SK-N-SH (cell line): ENCODE measurements at regions not wholly inside any gene's neighbourhood (a gene's known extent, or its start where the extent isn't known, plus 50 kb on each side); places are given as distances from the start of the nearest gene placed in this dataset.

Experiments
- CTCF ChIA-PET: fragments of 300-600, 350-600 bp; formaldehyde crosslinking; extraction: SDS; loops from one replicate; lab custom pipeline; 2021; lab: Yijun Ruan, JAX
- POLR2A ChIA-PET: fragments of 350-600 bp; sonication (Branson Sonifier 250); formaldehyde crosslinking; extraction: SDS; loops from one replicate; lab custom pipeline; 2020; ENCODE audit warnings: antibody characterized with exemption, inconsistent platforms; lab: Yijun Ruan, JAX
- DNase-seq: peaks from one replicate; pipeline ENCODE4 v3.0.0; 2012
- H2AFZ ChIP-seq: fragments of 200-600 bp; sonication (generic); 2 replicates; pipeline ENCODE4 v1.8.1; 2016; ENCODE audit warnings: antibody characterized with exemption, mild to moderate bottlenecking, low read depth
- H3F3A ChIP-seq: fragments of 200-600 bp; sonication (generic); replicated peaks from 2 replicates; pipeline ENCODE3; 2016; ENCODE audit warnings: antibody characterized with exemption, mild to moderate bottlenecking; ENCODE audit not compliant: insufficient read depth
- H3K27ac ChIP-seq, 2 experiments: fragments of 200-500 bp in 1 of 2; fragments of 200-600 bp in 1 of 2; sonication (Bioruptor generic) in 1 of 2; sonication (generic), shearing (Covaris generic) in 1 of 2; 2 replicates each; pipeline versions ENCODE4 v1.5.1 to v1.6.1; 2014 to 2016; ENCODE audit warnings: low read depth in 2 of 2, inconsistent platforms in 1 of 2, low read length in 1 of 2, mild to moderate bottlenecking in 1 of 2, mixed read lengths in 1 of 2
- H3K27me3 ChIP-seq: fragments of 200-600 bp; sonication (generic), shearing (Covaris generic); 2 replicates; pipeline ENCODE4 v1.6.1; 2016; ENCODE audit warnings: mixed run types; ENCODE audit not compliant: insufficient read depth
- H3K36me3 ChIP-seq, 2 experiments: fragments of 200-500 bp in 1 of 2; fragments of 200-600 bp in 1 of 2; sonication (Bioruptor generic) in 1 of 2; sonication (generic) in 1 of 2; replicated peaks in 1 of 2; 2 replicates each; pipeline versions ENCODE3 to v1.5.1; 2014 to 2016; ENCODE audit warnings: low read length in 1 of 2, mild to moderate bottlenecking in 1 of 2; ENCODE audit not compliant: insufficient read depth in 2 of 2, control insufficient read depth in 1 of 2
- H3K4me1 ChIP-seq, 2 experiments: fragments of 200-500 bp in 1 of 2; fragments of 200-600 bp in 1 of 2; sonication (Bioruptor generic) in 1 of 2; sonication (generic), shearing (Covaris generic) in 1 of 2; 2 replicates each; pipeline versions ENCODE4 v1.5.1 to v1.6.1; 2014 to 2016; ENCODE audit warnings: low read depth in 1 of 2, low read length in 1 of 2, mixed run types in 1 of 2; ENCODE audit not compliant: insufficient read depth in 2 of 2, control insufficient read depth in 1 of 2
- H3K4me2 ChIP-seq: fragments of 200-600 bp; sonication (generic), shearing (Covaris generic); 2 replicates; pipeline ENCODE4 v1.6.1; 2017; ENCODE audit warnings: mixed run types
- H3K4me3 ChIP-seq, 2 experiments: fragments of 200-500 bp in 1 of 2; fragments of 200-600 bp in 1 of 2; sonication (Bioruptor generic) in 1 of 2; sonication (generic), shearing (Covaris generic) in 1 of 2; 2 replicates each; pipeline versions ENCODE4 v1.5.1 to v1.8.1; 2014 to 2016; ENCODE audit warnings: low read depth in 2 of 2, inconsistent platforms in 1 of 2, low read length in 1 of 2, mild to moderate bottlenecking in 1 of 2, mixed read lengths in 1 of 2, moderate library complexity in 1 of 2
- H3K79me2 ChIP-seq: fragments of 200-600 bp; sonication (generic); 2 replicates; pipeline ENCODE4 v1.8.1; 2017; ENCODE audit warnings: mild to moderate bottlenecking; ENCODE audit not compliant: insufficient read depth
- H3K9ac ChIP-seq: fragments of 200-600 bp; sonication (generic); 2 replicates; pipeline ENCODE4 v1.6.1; 2017; ENCODE audit warnings: mixed run types
- H3K9me2 ChIP-seq: fragments of 200-600 bp; sonication (generic); 2 replicates; pipeline ENCODE4 v1.6.1; 2017; ENCODE audit warnings: mixed run types
- H3K9me3 ChIP-seq: fragments of 200-600 bp; sonication (generic); 2 replicates; pipeline ENCODE4 v1.6.1; 2017; ENCODE audit warnings: mixed run types, mild to moderate bottlenecking, moderate library complexity
- H4K20me1 ChIP-seq: fragments of 200-600 bp; sonication (generic); 2 replicates; pipeline ENCODE4 v1.6.1; 2017; ENCODE audit warnings: mild to moderate bottlenecking, mixed run types; ENCODE audit not compliant: insufficient read depth
- CTCF ChIP-seq: fragments of 200-600 bp; sonication (generic); IDR thresholded peaks from 2 replicates; pipeline ENCODE4 v1.6.1; 2017; ENCODE audit warnings: antibody characterized with exemption, mild to moderate bottlenecking, moderate library complexity
- ELF1 ChIP-seq: IDR thresholded peaks from 2 replicates; pipeline ENCODE4 v1.4.0; 2012
- FOSL2 ChIP-seq: IDR thresholded peaks from 2 replicates; pipeline ENCODE4 v1.4.0; 2012; ENCODE audit warnings: low read depth, mild to moderate bottlenecking, moderate library complexity, borderline replicate concordance
- FOXJ3 ChIP-seq: sonication (generic); formaldehyde crosslinking; IDR thresholded peaks from 2 replicates; pipeline ENCODE4 v1.5.1; 2020; ENCODE audit warnings: mild to moderate bottlenecking, missing genetic modification reagents
- FOXM1 ChIP-seq: IDR thresholded peaks from 2 replicates; pipeline ENCODE4 v1.4.0; 2012; ENCODE audit warnings: low read depth, mild to moderate bottlenecking
- JUND ChIP-seq: IDR thresholded peaks from 2 replicates; pipeline ENCODE4 v1.4.0; 2012
- MAX ChIP-seq: IDR thresholded peaks from 2 replicates; pipeline ENCODE4 v1.4.0; 2012; ENCODE audit warnings: low read depth
- MEF2A ChIP-seq: IDR thresholded peaks from 2 replicates; pipeline ENCODE4 v1.4.0; 2012; ENCODE audit warnings: low read depth, borderline replicate concordance
- MXI1 ChIP-seq: IDR thresholded peaks from 2 replicates; pipeline ENCODE4 v1.6.1; 2012; ENCODE audit warnings: mild to moderate bottlenecking, low read depth, low read length, improper control_type of control experiment
- PBX3 ChIP-seq: IDR thresholded peaks from 2 replicates; pipeline ENCODE4; 2012
- RCOR1 ChIP-seq: fragments of 150-350 bp; IDR thresholded peaks from 2 replicates; pipeline ENCODE4 v1.6.1; 2017; ENCODE audit warnings: antibody characterized with exemption, low read length
- RXRA ChIP-seq: IDR thresholded peaks from 2 replicates; pipeline ENCODE4 v1.4.0; 2012; ENCODE audit warnings: low read depth, mild to moderate bottlenecking, borderline replicate concordance
- SMC3 ChIP-seq: IDR thresholded peaks from 2 replicates; pipeline ENCODE4 v1.6.1; 2012; ENCODE audit warnings: low read depth, low read length, improper control_type of control experiment
- TAF1 ChIP-seq: IDR thresholded peaks from 2 replicates; pipeline ENCODE4 v1.6.1; 2012; ENCODE audit warnings: low read depth, mild to moderate bottlenecking, low read length, moderate library complexity, borderline replicate concordance
- TCF12 ChIP-seq: IDR thresholded peaks from 2 replicates; pipeline ENCODE4 v1.4.0; 2012
- USF2 ChIP-seq: fragments of 150-350 bp; IDR thresholded peaks from 2 replicates; pipeline ENCODE4 v1.6.1; 2017; ENCODE audit warnings: antibody characterized with exemption, low read length, low read depth, borderline replicate concordance
- YY1 ChIP-seq: IDR thresholded peaks from 2 replicates; pipeline ENCODE4 v1.4.0; 2012; ENCODE audit warnings: low read depth, mild to moderate bottlenecking
- ZBTB33 ChIP-seq: IDR thresholded peaks from 2 replicates; pipeline ENCODE4 v1.4.0; 2012; ENCODE audit warnings: low read depth, borderline replicate concordance
- whole genome bisulfite sequencing: methylation state at CpG from one replicate; pipeline ENCODE4 v1.1.6; 2017; ENCODE audit warnings: low lambda C conversion rate; 5-methylcytosine and 5-hydroxymethylcytosine counted together

GRCh38 chr7:81003326-81003725 lies 84.5 kb upstream of the SEMA3C start:
- peaks cover 0 to 11% of the 10 kb centered on the region in 2 experiments; a peak in 2 of 4 replicates for H3K4me1 ChIP-seq
- WGBS, result 95% methylated on average over 3 of the region's 3 CpGs
- no peak overlapping the region for H3K4me2 ChIP-seq
- H3K79me2 ChIP-seq, result no peaks in the 10 kb centered on the region
- no peak overlapping the region for H3K9ac ChIP-seq
- ChIA-PET CTCF (interaction anchor here (0.9 to 1.9 kb wide), 3 partner anchors 9 to 14 kb away, joined by 3 to 5 read pairs (median 4); no protein-coding TSS in a partner anchor), POLR2A (no interaction called here)
- H3K36me3 ChIP-seq, result no peaks in the 10 kb centered on the region
- H3F3A ChIP-seq, result peaks cover 5% of the 10 kb centered on the region
- no peak for TF ChIP-seq TAF1
- TF ChIP-seq JUND, result no peak
- TF ChIP-seq FOSL2, result no peak
- no peak for TF ChIP-seq RXRA
- no peak for TF ChIP-seq TCF12
- no peak for TF ChIP-seq YY1
- no peak for TF ChIP-seq CTCF
- no peak for TF ChIP-seq FOXM1
- TF ChIP-seq MXI1, result no peak
- TF ChIP-seq USF2, result no peak
- no peak for TF ChIP-seq MEF2A
- no peak for TF ChIP-seq FOXJ3
- TF ChIP-seq PBX3, result no peak
- TF ChIP-seq ZBTB33, result no peak
- TF ChIP-seq SMC3, result no peak
- no peak for TF ChIP-seq MAX
- no peak for TF ChIP-seq ELF1
- TF ChIP-seq RCOR1, result no peak
- H3K9me3 ChIP-seq, result no peaks in the 10 kb centered on the region
- H3K4me3 ChIP-seq, result no peak overlapping the region
- H3K9me2 ChIP-seq, result no peaks in the 10 kb centered on the region
- H3K27ac ChIP-seq, result no peak overlapping the region
- no peaks in the 10 kb centered on the region for H4K20me1 ChIP-seq
- no peak overlapping the region for H2AFZ ChIP-seq
- H3K27me3 ChIP-seq, result no peaks in the 10 kb centered on the region
- DNase-seq, result no peak
